Chondrocyte (in vitro differentiated cells): ENCODE measurements at regions not wholly inside any gene's neighbourhood (a gene's known extent, or its start where the extent isn't known, plus 50 kb on each side); places are given as distances from the start of the nearest gene placed in this dataset.

Experiments
- DNase-seq: peaks from one replicate; pipeline ENCODE4 v3.0.0; 2021; ENCODE audit warnings: mixed read lengths, low spot score
- H3K27ac Mint-ChIP-seq: one replicate; pipeline ENCODE4 v1.8.0; 2021; ENCODE audit warnings: mild to moderate bottlenecking, moderate library complexity, mixed read lengths; ENCODE audit not compliant: unreplicated experiment
- H3K27me3 Mint-ChIP-seq: 2 replicates; pipeline ENCODE4 v1.8.0; 2021; ENCODE audit warnings: low read depth, mixed read lengths
- H3K36me3 Mint-ChIP-seq: 2 replicates; pipeline ENCODE4 v1.8.0; 2021; ENCODE audit warnings: low read depth, mixed read lengths
- H3K4me1 Mint-ChIP-seq: 2 replicates; pipeline ENCODE4 v1.8.0; 2021; ENCODE audit warnings: low read depth, mild to moderate bottlenecking, mixed read lengths
- H3K4me3 Mint-ChIP-seq: one replicate; pipeline ENCODE4 v1.8.0; 2021; ENCODE audit warnings: mild to moderate bottlenecking, moderate library complexity, mixed read lengths; ENCODE audit not compliant: unreplicated experiment
- H3K9me3 Mint-ChIP-seq: 2 replicates; pipeline ENCODE4 v1.8.0; 2021; ENCODE audit warnings: low read depth, mixed read lengths
- TF ChIP-seq, protein P1 (sequence below): fragments of 200-600 bp; sonication (generic); IDR thresholded peaks from 2 replicates; pipeline ENCODE4 v1.5.0; 2021; ENCODE audit warnings: antibody characterized with exemption, mild to moderate bottlenecking, moderate library complexity

- no peaks in the 10 kb centered on the region for H3K4me1 Mint-ChIP-seq
- H3K9me3 Mint-ChIP-seq = peaks cover 7% of the 10 kb centered on the region
- no peaks in the 10 kb centered on the region for H3K36me3 Mint-ChIP-seq
- H3K4me3 Mint-ChIP-seq = no peak overlapping the region
- no peak overlapping the region for H3K27ac Mint-ChIP-seq
- H3K27me3 Mint-ChIP-seq = no peaks in the 10 kb centered on the region
- TF ChIP-seq, protein P1, sequence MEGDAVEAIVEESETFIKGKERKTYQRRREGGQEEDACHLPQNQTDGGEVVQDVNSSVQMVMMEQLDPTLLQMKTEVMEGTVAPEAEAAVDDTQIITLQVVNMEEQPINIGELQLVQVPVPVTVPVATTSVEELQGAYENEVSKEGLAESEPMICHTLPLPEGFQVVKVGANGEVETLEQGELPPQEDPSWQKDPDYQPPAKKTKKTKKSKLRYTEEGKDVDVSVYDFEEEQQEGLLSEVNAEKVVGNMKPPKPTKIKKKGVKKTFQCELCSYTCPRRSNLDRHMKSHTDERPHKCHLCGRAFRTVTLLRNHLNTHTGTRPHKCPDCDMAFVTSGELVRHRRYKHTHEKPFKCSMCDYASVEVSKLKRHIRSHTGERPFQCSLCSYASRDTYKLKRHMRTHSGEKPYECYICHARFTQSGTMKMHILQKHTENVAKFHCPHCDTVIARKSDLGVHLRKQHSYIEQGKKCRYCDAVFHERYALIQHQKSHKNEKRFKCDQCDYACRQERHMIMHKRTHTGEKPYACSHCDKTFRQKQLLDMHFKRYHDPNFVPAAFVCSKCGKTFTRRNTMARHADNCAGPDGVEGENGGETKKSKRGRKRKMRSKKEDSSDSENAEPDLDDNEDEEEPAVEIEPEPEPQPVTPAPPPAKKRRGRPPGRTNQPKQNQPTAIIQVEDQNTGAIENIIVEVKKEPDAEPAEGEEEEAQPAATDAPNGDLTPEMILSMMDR = no peak
- DNase-seq = no peak
Measured at GRCh38 chr13:82702513-82702912, 1179.8 kb downstream of the SLITRK1 start.

GRCh38 chr13:82701020-82701419 is 1181.3 kb downstream of the SLITRK1 start:
- no peak for DNase-seq
- no peaks in the 10 kb centered on the region for H3K36me3 Mint-ChIP-seq
- H3K9me3 Mint-ChIP-seq = no peaks in the 10 kb centered on the region
- H3K27me3 Mint-ChIP-seq = no peaks in the 10 kb centered on the region
- no peaks in the 10 kb centered on the region for H3K4me1 Mint-ChIP-seq
- H3K4me3 Mint-ChIP-seq = no peak overlapping the region
- no peak overlapping the region for H3K27ac Mint-ChIP-seq
- TF ChIP-seq, protein P1 = no peak

- no peaks in the 10 kb centered on the region for H3K4me1 Mint-ChIP-seq
- no peak overlapping the region for H3K4me3 Mint-ChIP-seq
Measured at GRCh38 chr13:82698941-82699340, 1183.3 kb downstream of the SLITRK1 start.

DNA sequence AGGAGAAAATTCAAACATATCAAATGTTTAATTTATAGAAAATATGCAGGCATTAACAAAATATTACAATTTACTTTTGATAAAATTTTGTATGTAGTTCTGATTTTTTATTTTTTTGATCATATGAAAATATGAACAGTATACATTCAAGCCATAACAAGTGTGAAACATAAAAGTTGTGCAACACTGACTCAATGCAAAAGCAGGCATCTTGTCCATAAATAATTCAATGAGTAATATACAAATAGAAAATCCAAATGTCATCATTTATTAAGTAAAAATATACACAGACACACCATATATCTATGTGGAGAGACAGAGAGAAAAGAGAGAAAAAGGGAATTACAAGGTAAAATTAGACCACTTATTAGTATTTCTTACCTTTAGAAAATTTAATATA is 1183.9 kb downstream of the SLITRK1 start:
- no peak overlapping the region for H3K4me3 Mint-ChIP-seq
- H3K27me3 Mint-ChIP-seq = no peaks in the 10 kb centered on the region
- TF ChIP-seq, protein P1 = no peak
- H3K27ac Mint-ChIP-seq = no peak overlapping the region
- H3K9me3 Mint-ChIP-seq = no peaks in the 10 kb centered on the region
- no peaks in the 10 kb centered on the region for H3K4me1 Mint-ChIP-seq
- no peak for DNase-seq
- H3K36me3 Mint-ChIP-seq = no peaks in the 10 kb centered on the region

More at GRCh38 chr13:82698941-82699340, 1183.3 kb downstream of the SLITRK1 start:
- H3K9me3 Mint-ChIP-seq = no peaks in the 10 kb centered on the region
- H3K36me3 Mint-ChIP-seq = no peaks in the 10 kb centered on the region
- no peaks in the 10 kb centered on the region for H3K27me3 Mint-ChIP-seq
- no peak for DNase-seq
- TF ChIP-seq, protein P1 = no peak
- H3K27ac Mint-ChIP-seq = no peak overlapping the region

DNA sequence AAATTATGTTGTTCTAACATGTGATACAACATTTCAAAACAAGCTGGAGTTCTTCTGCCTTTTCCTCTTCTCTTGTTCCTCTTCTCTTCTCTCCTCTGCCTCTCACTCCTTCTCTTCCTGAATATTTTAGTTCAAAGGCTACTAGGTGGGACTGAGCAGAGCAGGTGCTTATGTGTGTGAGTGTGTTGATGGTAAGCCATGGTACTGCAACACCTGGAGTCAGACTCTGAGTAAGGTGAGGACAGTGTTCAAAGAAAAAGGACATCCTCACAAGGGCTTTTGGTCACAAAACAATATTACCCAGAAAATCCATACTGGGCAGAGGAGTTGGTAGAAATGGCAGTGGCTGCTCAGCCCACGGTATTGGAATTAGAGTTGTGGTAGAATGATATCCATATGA is 1188.7 kb downstream of the SLITRK1 start:
- Mint-ChIP-seq H3K36me3 (no peaks in the 10 kb centered on the region), H3K4me1 (peaks cover under 1% of the 10 kb centered on the region), H3K27ac (no peak overlapping the region), H3K9me3 (no peaks in the 10 kb centered on the region), H3K4me3 (no peak overlapping the region), H3K27me3 (no peaks in the 10 kb centered on the region)
- TF ChIP-seq, protein P1 = no peak
- DNase-seq = no peak
